Nephron (organoid): ENCODE measurements at regions not wholly inside any gene's neighbourhood (a gene's known extent, or its start where the extent isn't known, plus 50 kb on each side); places are given as distances from the start of the nearest gene placed in this dataset.

Experiments
- H3K27ac Mint-ChIP-seq, 3 experiments: 2 replicates each; pipeline ENCODE4 v1.8.0; 2020; ENCODE audit warnings: mixed read lengths in 3 of 3, mild to moderate bottlenecking in 2 of 3, moderate library complexity in 1 of 3
- H3K27me3 Mint-ChIP-seq: 2 replicates; pipeline ENCODE4 v1.8.0; 2021; ENCODE audit warnings: low read depth, mild to moderate bottlenecking, moderate library complexity, mixed read lengths
- H3K36me3 Mint-ChIP-seq: 2 replicates; pipeline ENCODE4 v1.8.0; 2020; ENCODE audit warnings: low read depth, mixed read lengths
- H3K4me1 Mint-ChIP-seq: 2 replicates; pipeline ENCODE4 v1.8.0; 2020; ENCODE audit warnings: mixed read lengths
- H3K4me3 Mint-ChIP-seq, 3 experiments: 2 replicates each; pipeline ENCODE4 v1.8.0; 2020; ENCODE audit warnings: mild to moderate bottlenecking in 3 of 3, mixed read lengths in 3 of 3, moderate library complexity in 2 of 3
- H3K9me3 Mint-ChIP-seq: 2 replicates; pipeline ENCODE4 v1.8.0; 2020; ENCODE audit warnings: mixed read lengths
- CTCF ChIP-seq, 3 experiments: fragments of 200-600 bp; sonication (generic); IDR thresholded peaks; one replicate each; pipeline ENCODE4 v1.5.0; 2021; ENCODE audit warnings: antibody characterized with exemption in 3 of 3; ENCODE audit not compliant: unreplicated experiment in 3 of 3

DNA sequence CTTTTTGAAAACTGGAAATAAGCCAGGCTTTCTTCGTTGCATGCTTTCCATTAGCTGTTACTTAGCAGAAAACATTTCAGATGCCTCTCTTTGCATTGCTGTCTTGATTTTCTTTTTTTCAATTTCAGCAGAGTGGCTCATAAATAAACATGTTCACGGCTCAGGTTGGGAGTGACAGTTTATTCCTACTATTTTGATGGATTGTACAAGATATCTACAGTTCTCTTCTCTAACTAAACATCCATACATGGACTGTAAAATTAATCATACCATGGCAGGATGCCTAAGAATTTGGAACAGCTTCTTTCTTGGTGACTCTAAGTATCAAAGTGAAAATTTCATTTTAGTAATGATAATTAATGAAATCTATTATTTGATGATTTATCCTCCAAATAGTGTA is 130.5 kb upstream of the EPHA7 start:
- no peak for TF ChIP-seq CTCF (IDR thresholded peaks at IDR 0.05; ENCODE audit: unreplicated experiment in 3 of 3)
- Mint-ChIP-seq H3K27ac (no peak overlapping the region), H3K4me1 (no peaks in the 10 kb centered on the region), H3K36me3 (no peaks in the 10 kb centered on the region), H3K4me3 (no peak overlapping the region), H3K27me3 (no peaks in the 10 kb centered on the region), H3K9me3 (peaks cover 8% of the 10 kb centered on the region)

DNA sequence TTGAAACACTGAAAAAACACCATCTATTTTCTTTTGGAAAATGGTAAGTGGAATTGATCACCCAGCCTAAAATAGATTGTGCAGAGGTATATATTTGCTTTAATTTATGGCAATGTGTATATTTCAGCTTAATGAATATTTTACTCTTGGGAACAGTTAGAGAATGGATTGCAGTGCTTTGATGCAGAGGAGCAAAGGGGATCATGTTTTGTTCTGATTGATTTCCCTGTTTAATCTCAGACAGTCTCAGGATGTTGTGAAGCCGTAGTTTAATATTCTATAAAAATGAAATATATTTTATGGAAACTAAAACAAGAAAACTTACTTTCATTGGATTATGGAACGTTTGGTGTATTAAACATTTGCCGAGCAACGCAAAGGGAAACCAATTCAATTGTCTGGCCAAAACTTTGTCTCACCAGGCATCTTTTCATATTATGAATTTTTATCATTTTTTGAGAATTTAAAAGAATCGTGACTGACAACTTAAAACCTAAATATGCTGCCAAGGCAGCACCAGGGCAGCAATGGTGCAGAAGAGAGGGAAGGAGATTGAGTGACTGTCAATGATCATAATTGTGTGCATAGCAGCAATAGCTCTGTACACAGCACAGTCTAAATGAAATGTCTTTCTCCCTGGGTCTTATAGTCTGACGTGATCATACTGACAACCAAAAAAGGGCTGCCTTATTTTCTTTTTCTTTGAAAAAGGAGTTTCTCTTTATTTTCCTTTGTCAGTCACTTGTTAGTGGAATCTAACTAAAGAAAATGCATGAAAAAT is 105.5 kb upstream of the EPHA7 start:
- no peak overlapping the region for H3K4me3 Mint-ChIP-seq
- no peaks in the 10 kb centered on the region for H3K27me3 Mint-ChIP-seq
- H3K9me3 Mint-ChIP-seq: no peaks in the 10 kb centered on the region
- H3K27ac Mint-ChIP-seq: no peak overlapping the region
- no peak for TF ChIP-seq CTCF (IDR thresholded peaks at IDR 0.05; ENCODE audit: unreplicated experiment in 3 of 3)
- no peaks in the 10 kb centered on the region for H3K4me1 Mint-ChIP-seq
- H3K36me3 Mint-ChIP-seq: no peaks in the 10 kb centered on the region

DNA sequence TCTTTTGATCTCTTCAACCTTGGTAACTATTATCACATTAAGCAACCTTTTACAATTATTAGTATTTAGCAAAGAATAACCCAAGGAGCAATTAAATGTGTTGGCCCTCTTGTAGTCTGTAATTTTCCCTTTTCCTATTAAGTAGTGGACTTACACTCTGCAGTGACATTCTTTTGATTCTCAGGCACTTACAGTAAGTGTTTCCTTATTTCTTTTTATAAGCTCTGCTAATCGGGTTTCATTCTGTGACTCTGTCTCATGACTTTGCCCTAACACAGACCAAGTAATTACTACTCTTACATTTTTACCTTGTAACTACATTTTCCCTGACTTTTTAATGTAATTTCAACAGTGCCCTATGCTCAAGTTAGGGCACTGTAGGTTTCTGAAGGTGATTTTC is 104.0 kb upstream of the EPHA7 start:
- no peak for TF ChIP-seq CTCF (IDR thresholded peaks at IDR 0.05; ENCODE audit: unreplicated experiment in 3 of 3)

DNA sequence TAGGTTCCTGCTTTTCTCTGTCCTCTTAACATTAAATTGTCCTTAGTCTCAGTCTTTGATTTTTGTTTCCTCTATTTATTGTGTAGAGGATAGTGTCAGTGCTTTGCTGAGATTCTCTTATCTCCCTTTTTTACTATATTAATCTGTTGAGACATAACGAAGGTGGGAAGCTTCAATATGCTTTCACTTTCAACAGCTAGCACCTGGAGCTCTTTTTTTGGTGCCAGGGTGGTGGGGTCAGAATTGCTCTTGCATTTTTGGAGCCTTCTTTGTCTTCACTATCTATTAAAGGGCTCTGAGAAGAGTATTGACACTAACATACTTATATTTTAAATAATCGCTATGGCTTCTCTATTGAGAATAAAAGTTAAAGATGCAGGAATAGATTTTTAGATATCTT is 97.1 kb upstream of the EPHA7 start:
- Mint-ChIP-seq H3K36me3 (no peaks in the 10 kb centered on the region), H3K4me1 (no peaks in the 10 kb centered on the region), H3K9me3 (no peaks in the 10 kb centered on the region), H3K27me3 (no peaks in the 10 kb centered on the region), H3K27ac (no peak overlapping the region), H3K4me3 (no peak overlapping the region)
- TF ChIP-seq CTCF (IDR thresholded peaks at IDR 0.05; ENCODE audit: unreplicated experiment in 3 of 3): no peak

More for the DNA sequence above, 104.0 kb upstream of the EPHA7 start:
- Mint-ChIP-seq H3K27me3 (no peaks in the 10 kb centered on the region), H3K36me3 (no peaks in the 10 kb centered on the region), H3K4me1 (no peaks in the 10 kb centered on the region), H3K4me3 (no peak overlapping the region), H3K27ac (no peak overlapping the region), H3K9me3 (no peaks in the 10 kb centered on the region)

- Mint-ChIP-seq H3K27me3 (no peaks in the 10 kb centered on the region), H3K27ac (no peak overlapping the region), H3K9me3 (no peaks in the 10 kb centered on the region), H3K4me1 (no peaks in the 10 kb centered on the region), H3K4me3 (no peak overlapping the region), H3K36me3 (no peaks in the 10 kb centered on the region)
- no peak for TF ChIP-seq CTCF (IDR thresholded peaks at IDR 0.05; ENCODE audit: unreplicated experiment in 3 of 3)
Measured at GRCh38 chr6:93515736-93516135, 96.4 kb upstream of the EPHA7 start.

- H3K36me3 Mint-ChIP-seq: no peaks in the 10 kb centered on the region
- TF ChIP-seq CTCF (IDR thresholded peaks at IDR 0.05; ENCODE audit: unreplicated experiment in 3 of 3): no peak
- H3K9me3 Mint-ChIP-seq: peaks cover 4% of the 10 kb centered on the region
- H3K27me3 Mint-ChIP-seq: no peaks in the 10 kb centered on the region
- H3K27ac Mint-ChIP-seq: no peak overlapping the region
- H3K4me1 Mint-ChIP-seq: no peaks in the 10 kb centered on the region
- H3K4me3 Mint-ChIP-seq: no peak overlapping the region
Measured at GRCh38 chr6:93498713-93499112, 79.4 kb upstream of the EPHA7 start.
